ENCODE measurements at regions not wholly inside any gene's neighbourhood (a gene's known extent, or its start where the extent isn't known, plus 50 kb on each side); places are given as distances from the start of the nearest gene placed in this dataset.
"Not testable (repeated sequence)": the region's sequence is repeated elsewhere in the genome, so short reads cannot be mapped to it uniquely, and the experiment has no call there.

DNA sequence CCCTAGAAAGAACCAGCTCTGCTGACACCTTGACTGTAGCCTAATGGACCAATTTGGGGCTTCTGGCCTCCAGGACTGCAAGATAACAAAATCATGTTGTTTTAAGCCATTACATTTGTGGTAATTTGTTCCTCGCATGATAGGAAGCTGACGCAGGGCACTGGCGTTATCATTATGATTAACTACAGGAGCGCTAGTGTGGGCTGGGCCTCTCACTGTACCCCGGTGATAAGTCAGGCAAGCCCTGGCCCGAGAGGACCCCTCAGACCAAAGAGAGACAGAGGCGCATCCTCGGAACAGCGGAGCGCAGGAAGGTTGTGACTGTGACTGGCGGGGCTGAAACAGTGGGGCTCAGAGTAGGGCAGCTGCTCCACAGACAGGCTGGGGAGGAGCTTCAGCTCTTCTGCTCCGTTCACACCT is 150.3 kb upstream of the CHST15 start:
- CTCF ChIA-PET: interaction anchor here (1.2 kb wide), 1 partner anchor 83 kb away, joined by 3 read pairs; no protein-coding TSS in a partner anchor
- POLR2A ChIA-PET: no interaction called here
- no peak for TF ChIP-seq CTCF (IDR thresholded peaks at IDR 0.05; ENCODE audit: control extremely low read depth, extremely low read depth, low read depth, missing control alignments)
- DNase-seq (ENCODE audit: extremely low spot score): no peak

GRCh38 chr10:124242791-124243190 is 149.4 kb upstream of the CHST15 start:
- POLR2A ChIA-PET: no interaction called here
- DNase-seq (ENCODE audit: extremely low spot score): no peak
- TF ChIP-seq CTCF (IDR thresholded peaks at IDR 0.05; ENCODE audit: control extremely low read depth, extremely low read depth, low read depth, missing control alignments): no peak
- CTCF ChIA-PET: no interaction called here

DNA sequence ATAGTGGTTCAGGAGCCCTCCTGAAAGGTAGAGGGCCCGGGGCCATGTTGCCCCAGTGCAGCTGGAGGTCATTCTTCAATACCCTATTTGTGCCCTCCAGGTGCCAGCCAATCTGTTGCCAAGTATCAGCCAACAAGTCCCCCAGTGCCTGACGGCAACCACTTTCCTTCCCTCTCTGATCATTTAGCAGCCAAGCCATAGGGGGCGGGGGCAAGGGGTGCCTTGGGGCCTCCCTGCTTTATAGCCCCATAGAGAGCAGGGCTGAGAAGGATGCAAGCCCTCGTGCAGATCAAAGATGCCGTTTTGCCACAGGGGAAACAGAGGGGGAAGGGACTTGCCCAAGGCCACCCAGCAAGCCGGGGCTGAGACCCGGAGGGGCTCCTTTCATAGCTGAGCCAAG is 149.0 kb upstream of the CHST15 start:
- CTCF ChIA-PET: no interaction called here

DNA sequence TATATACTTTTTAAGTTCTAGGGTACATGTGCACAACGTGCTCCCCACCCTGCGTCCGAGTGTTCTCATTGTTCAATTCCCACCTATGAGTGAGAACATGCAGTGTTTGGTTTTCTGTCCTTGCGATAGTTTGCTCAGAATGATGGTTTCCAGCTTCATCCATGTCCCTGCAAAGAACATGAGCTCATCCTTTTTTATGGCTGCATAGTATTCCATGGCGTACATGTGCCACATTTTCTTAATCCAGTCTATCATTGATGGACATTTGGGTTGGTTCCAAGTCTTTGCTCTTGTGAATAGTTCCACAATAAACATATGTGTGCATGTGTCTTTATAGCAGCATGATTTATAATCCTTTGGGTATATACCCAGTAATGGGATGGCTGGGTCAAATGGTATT is 148.1 kb upstream of the CHST15 start:
- CTCF ChIA-PET; POLR2A ChIA-PET; DNase-seq (ENCODE audit: extremely low spot score): not testable (repeated sequence)

More for the DNA sequence above, 149.0 kb upstream of the CHST15 start:
- POLR2A ChIA-PET: no interaction called here
- no peak for DNase-seq (ENCODE audit: extremely low spot score)
- no peak for TF ChIP-seq CTCF (IDR thresholded peaks at IDR 0.05; ENCODE audit: control extremely low read depth, extremely low read depth, low read depth, missing control alignments)

GRCh38 chr10:124240839-124241291 is 147.5 kb upstream of the CHST15 start:
- ChIA-PET CTCF (no interaction called here), POLR2A (no interaction called here)
- no peak for DNase-seq (ENCODE audit: extremely low spot score)
- TF ChIP-seq CTCF (IDR thresholded peaks at IDR 0.05; ENCODE audit: control extremely low read depth, extremely low read depth, low read depth, missing control alignments): no peak

DNA sequence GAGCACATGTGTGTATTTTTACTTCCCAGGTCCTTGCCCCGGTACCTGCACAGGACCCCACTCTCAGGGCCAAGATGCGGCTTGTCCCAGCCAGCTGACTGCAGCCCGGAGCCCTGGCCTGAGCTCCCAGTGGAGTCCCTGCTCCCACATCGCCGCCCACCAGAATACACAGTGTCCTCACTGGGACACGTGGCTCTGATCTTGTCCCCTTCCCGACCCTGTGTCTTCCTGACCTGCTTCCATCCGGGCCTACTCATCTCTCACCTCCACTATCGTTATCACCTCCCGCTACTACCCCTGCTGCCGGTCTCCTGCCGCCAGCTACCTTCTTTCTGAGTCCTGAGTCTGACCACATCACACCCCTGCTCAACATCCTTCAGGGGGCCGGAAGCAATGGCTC is 146.3 kb upstream of the CHST15 start:
- ChIA-PET CTCF (no interaction called here), POLR2A (no interaction called here)
- no peak for TF ChIP-seq CTCF (IDR thresholded peaks at IDR 0.05; ENCODE audit: control extremely low read depth, extremely low read depth, low read depth, missing control alignments)
- no peak for DNase-seq (ENCODE audit: extremely low spot score)

GRCh38 chr10:124239134-124239533 is 145.7 kb upstream of the CHST15 start:
- POLR2A ChIA-PET: no interaction called here
- DNase-seq (ENCODE audit: extremely low spot score): no peak
- CTCF ChIA-PET: no interaction called here
- no peak for TF ChIP-seq CTCF (IDR thresholded peaks at IDR 0.05; ENCODE audit: control extremely low read depth, extremely low read depth, low read depth, missing control alignments)

All from GM10248 (cell line).